Neural cell (in vitro differentiated cells): ENCODE measurements at regions not wholly inside any gene's neighbourhood (a gene's known extent, or its start where the extent isn't known, plus 50 kb on each side); places are given as distances from the start of the nearest gene placed in this dataset.

Experiments used
- EP300 ChIP-seq: fragments of 450-650 bp; conservative IDR thresholded peaks from 2 replicates; pipeline ENCODE4 v1.6.1; 2014; ENCODE audit warnings: antibody characterized with exemption, mild to moderate bottlenecking, moderate library complexity; ENCODE audit not compliant: poor library complexity, severe bottlenecking
- RAD21 ChIP-seq: fragments of 450-650 bp; conservative IDR thresholded peaks from 2 replicates; pipeline ENCODE4 v1.6.1; 2014; ENCODE audit warnings: antibody characterized with exemption, mild to moderate bottlenecking, moderate library complexity
- TAF1 ChIP-seq: IDR thresholded peaks from 2 replicates; pipeline ENCODE4 v1.6.1; 2012; ENCODE audit warnings: low read depth
- TF ChIP-seq, protein P1 (sequence below): fragments of 450-650 bp; IDR thresholded peaks from 2 replicates; pipeline ENCODE4 v1.5.1; 2014; ENCODE audit warnings: antibody characterized with exemption, mild to moderate bottlenecking, moderate library complexity; ENCODE audit not compliant: poor library complexity, severe bottlenecking
- TF ChIP-seq, protein P2 (sequence below): IDR thresholded peaks from 2 replicates; pipeline ENCODE4 v1.6.1; 2012; ENCODE audit warnings: borderline replicate concordance

- TF ChIP-seq, protein P1, sequence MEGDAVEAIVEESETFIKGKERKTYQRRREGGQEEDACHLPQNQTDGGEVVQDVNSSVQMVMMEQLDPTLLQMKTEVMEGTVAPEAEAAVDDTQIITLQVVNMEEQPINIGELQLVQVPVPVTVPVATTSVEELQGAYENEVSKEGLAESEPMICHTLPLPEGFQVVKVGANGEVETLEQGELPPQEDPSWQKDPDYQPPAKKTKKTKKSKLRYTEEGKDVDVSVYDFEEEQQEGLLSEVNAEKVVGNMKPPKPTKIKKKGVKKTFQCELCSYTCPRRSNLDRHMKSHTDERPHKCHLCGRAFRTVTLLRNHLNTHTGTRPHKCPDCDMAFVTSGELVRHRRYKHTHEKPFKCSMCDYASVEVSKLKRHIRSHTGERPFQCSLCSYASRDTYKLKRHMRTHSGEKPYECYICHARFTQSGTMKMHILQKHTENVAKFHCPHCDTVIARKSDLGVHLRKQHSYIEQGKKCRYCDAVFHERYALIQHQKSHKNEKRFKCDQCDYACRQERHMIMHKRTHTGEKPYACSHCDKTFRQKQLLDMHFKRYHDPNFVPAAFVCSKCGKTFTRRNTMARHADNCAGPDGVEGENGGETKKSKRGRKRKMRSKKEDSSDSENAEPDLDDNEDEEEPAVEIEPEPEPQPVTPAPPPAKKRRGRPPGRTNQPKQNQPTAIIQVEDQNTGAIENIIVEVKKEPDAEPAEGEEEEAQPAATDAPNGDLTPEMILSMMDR: no peak
- TF ChIP-seq, protein P2, sequence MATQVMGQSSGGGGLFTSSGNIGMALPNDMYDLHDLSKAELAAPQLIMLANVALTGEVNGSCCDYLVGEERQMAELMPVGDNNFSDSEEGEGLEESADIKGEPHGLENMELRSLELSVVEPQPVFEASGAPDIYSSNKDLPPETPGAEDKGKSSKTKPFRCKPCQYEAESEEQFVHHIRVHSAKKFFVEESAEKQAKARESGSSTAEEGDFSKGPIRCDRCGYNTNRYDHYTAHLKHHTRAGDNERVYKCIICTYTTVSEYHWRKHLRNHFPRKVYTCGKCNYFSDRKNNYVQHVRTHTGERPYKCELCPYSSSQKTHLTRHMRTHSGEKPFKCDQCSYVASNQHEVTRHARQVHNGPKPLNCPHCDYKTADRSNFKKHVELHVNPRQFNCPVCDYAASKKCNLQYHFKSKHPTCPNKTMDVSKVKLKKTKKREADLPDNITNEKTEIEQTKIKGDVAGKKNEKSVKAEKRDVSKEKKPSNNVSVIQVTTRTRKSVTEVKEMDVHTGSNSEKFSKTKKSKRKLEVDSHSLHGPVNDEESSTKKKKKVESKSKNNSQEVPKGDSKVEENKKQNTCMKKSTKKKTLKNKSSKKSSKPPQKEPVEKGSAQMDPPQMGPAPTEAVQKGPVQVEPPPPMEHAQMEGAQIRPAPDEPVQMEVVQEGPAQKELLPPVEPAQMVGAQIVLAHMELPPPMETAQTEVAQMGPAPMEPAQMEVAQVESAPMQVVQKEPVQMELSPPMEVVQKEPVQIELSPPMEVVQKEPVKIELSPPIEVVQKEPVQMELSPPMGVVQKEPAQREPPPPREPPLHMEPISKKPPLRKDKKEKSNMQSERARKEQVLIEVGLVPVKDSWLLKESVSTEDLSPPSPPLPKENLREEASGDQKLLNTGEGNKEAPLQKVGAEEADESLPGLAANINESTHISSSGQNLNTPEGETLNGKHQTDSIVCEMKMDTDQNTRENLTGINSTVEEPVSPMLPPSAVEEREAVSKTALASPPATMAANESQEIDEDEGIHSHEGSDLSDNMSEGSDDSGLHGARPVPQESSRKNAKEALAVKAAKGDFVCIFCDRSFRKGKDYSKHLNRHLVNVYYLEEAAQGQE: no peak
- TF ChIP-seq RAD21 (no peak), EP300 (no peak), TAF1 (no peak)
Observed at GRCh38 chrX:79530310-79531108, 163.4 kb upstream of the ITM2A start.
